Cerebellar cortex (tissue), 1 donor: ENCODE measurements at regions not wholly inside any gene's neighbourhood (a gene's known extent, or its start where the extent isn't known, plus 50 kb on each side); places are given as distances from the start of the nearest gene placed in this dataset.
"Not testable (repeated sequence)": the region's sequence is repeated elsewhere in the genome, so short reads cannot be mapped to it uniquely, and the experiment has no call there.

Source experiments
- DNase-seq: peaks from one replicate; pipeline ENCODE4 v3.0.0-alpha.2; 2015; ENCODE audit warnings: low spot score

DNA sequence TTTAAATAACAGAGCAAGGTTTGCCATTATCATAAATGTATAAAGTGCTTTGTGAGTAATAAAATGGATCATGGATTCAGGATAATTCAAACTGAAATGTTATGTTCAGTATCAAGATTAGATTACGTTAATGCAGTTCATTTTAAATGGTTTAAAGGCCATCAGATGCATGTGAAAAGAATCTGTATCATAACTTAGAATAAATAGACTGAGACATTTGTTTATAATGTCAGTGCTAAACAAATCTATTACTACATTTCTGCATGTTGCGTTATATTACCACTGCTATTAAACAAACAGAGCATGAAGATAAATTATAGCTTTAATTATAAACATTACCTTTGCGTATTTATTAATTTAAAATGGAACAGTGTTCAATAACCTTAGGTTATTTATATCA lies 160.2 kb downstream of the TOX3 start:
- DNase-seq, result no peak

DNA sequence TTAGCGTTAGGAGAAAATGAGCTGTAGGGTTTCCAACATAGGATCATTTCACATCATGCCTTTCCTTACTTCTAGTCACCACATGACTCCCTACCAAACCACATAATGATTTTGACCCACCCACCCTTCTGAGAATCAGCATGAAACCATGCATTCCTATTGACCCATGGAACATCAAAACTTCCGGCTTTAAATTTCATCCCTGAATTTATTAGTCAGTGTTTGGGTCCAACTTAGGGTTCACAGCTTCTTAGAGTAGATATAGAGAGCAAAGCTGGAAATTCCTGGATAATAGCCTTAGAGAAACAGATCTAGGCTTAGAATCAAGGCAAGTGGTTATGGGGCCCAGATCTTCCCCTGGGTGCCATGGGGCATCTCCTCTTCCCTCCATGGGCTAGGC lies 162.6 kb downstream of the TOX3 start:
- DNase-seq, result no peak

DNA sequence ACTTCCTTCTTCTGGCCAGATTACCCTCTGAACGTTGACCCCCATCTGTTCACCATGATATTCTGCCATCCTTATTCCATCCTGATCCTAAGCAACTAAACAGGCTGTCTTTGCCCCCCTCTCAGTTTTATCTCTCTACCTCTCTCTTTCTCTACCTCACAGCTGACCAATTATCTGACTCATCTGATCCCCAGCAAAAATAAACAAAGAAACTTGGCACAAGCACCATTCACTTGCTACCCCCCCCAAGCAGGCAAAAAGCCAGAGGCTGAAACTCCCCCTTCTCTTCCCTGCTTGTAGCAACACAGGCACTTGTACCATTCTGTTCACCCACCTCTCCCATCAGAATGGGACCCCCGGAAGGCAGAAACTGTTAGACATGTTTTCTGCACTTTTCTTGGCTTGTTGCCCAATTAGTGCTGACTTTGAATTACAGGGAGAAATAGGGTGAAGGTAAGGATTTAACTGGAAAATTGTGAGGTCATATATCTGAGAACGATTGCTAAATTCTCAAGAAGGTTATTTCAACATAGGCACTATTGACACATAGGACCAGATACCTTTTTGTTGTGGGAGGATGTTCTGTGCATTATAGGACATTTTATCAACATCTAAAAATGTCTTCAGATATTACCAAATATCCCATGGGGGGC lies 163.2 kb downstream of the TOX3 start:
- DNase-seq, result no peak

DNA sequence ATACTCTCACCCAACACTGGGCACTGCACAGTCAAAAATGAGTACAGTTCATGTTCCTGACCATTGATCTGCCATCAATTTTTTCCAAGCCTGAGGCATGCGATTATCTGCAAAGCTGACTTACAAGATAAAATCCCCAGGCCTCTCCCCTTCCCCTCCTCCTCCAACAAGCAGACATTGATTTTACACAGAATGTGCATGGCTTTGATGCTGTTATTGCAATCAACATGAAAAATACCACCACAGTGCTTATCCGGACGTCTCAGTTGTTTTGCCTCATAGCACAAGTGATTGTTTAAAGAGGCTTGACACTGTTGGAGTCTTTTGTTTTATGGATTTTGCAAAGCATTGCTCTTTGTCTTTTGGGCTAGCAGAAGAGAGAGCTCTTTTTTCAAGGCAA lies 163.8 kb downstream of the TOX3 start:
- no peak for DNase-seq

DNA sequence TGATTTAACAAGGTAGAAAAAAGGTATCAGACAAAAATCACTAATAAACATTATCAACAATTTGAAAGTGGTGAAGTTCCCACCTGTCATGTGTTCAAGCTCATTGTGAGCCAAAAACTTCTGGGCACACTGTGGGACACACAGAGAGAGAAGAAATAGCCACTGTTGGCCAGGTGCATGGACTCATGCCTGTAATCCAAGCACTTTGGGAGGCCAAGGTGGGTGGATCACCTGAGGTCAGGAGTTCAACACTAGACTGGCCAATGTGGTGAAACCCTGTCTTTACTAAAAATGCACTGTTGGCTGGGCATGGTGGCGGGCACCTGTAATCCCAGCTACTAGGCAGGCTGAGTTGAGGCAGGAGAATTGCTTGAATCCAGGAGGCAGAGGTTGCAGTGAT lies 167.4 kb downstream of the TOX3 start:
- no peak for DNase-seq

DNA sequence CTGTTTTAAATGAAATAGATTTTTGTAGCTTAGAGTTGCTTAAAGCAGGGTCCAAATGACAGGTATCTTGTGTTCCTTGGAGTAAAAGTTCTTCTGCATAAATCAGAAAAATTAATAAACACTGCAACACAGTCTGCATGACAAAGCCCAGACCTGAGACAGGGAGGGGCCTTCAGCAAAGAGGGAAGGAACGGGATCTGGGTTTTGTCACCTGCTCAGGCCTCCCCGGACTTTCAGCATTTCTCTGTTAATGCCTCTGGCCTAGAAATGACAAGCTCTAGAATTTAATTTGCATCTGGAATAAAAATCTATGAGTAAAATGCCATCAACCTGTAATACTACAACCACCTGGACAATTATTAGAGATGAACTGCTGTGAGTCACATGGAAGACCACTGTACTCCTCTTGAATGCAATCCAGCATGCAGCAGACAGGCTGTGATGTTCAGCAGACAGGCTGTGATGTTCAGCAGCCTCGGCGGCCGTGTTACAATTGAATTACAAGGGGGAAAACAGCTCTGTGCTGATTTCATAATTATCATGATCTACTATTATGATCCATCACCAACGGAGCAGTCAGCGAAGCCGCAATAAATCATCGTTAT lies 170.2 kb downstream of the TOX3 start:
- no peak for DNase-seq

DNA sequence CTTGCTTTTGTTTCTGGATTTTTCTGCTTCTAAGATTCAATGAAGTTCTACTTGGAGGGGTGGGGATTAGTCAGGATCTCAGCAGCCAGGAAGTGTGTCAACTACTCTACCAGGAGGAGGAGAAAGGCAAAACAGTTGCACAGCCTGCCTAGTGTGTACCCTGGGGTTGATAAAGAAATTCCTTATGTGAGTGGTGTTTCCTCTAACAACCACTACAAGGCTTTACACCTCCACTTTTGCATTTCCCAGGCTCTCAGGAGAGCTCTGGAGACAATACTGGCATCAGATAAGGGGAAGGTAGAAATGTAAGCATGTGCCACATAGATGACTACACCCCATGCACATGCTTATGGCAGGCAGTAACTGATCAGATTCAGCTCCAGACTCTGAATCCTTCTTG lies 174.6 kb downstream of the TOX3 start:
- no peak for DNase-seq

DNA sequence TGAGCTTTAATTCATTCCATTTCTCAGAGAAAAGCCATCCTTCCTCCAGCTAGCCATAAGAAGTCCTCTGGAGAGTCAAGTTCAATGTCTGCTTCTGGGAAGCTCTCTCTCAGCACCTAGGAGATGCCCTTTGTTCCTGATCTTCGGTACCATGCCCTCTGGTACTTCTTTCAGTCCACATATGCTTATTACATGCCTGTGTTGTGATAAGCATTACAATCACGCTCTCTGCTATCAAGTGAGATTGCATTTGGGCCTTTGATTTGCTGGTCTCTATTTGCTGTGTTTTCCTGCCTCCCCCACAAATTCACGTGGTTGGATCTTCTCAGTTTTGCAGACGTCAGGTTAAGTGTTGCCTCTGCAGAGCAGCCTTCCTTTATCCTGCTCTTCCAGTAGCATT lies 178.1 kb downstream of the TOX3 start:
- DNase-seq, result no peak

DNA sequence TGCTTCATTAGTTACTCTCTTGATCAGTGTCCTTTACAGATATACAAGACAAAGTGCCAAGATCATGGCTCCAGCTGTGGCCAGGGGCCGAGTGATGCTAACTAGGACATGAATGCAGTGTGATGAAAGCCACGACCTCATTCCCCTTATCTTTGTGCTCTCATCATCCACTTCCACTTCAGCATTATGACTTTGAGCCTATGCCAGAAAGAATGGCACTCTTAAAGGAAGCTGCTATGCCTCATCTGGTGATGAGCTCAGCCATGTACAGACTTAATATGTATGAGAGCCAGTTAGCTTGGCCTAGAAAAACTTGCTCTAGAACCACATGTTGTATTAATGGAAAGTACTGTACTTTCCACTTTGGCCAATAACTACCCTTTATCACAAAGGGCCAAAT lies 179.1 kb downstream of the TOX3 start:
- DNase-seq, result no peak

DNA sequence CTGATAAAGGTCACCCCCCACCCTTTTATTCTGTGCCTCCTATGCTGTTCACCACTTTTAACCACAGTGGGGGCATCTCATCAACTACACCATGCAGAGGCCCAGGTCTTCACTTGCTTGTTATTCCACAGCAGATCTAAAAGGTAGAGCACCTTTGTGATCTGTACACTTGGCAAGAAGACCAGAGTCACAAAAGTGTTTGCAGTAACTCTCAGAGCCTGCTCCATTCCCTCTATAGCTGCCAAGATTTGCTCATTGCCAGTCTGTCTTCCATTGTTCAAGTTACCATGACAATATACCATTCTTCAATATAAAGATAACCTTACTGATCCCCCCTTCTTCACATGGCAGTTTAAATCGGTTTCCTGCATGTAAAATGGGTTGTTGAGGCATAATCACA lies 180.0 kb downstream of the TOX3 start:
- DNase-seq, result no peak

DNA sequence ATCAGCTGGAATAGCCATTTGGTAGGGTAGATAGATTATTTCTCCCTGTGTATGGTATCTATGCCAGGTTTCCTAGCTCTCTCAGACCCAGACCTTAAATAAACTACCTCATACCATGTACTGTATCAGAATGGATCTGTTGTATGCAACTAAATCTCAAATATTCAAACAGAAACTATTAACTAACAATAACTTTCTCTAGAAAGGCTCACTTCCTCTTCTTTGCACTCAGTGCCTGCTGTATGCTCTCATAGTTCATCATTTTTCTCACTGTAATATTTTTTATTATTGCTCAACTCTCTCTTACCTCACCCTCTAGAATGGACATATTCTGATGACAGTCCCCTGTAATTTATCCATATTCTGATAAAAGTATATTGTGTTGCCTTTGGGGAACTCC lies 182.4 kb downstream of the TOX3 start:
- DNase-seq, result no peak

DNA sequence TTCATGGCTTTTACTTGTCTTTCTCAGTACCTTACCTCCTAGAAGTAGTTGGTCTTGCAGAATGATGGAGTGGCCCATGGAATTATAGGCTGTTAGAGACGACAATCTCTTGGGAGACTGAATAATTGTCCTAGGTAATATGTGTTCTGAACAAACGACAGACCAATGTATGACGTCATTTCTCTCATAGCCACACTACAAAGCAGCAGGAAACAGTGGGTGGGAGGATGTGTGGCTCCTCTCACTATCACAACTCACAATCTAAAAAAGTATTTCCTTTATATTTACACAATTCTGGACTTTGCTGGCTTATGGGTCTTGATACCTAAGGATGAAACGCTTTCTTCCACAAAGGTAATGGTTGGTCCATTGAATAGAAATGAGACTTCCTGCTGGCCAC lies 183.9 kb downstream of the TOX3 start:
- DNase-seq, result no peak

DNA sequence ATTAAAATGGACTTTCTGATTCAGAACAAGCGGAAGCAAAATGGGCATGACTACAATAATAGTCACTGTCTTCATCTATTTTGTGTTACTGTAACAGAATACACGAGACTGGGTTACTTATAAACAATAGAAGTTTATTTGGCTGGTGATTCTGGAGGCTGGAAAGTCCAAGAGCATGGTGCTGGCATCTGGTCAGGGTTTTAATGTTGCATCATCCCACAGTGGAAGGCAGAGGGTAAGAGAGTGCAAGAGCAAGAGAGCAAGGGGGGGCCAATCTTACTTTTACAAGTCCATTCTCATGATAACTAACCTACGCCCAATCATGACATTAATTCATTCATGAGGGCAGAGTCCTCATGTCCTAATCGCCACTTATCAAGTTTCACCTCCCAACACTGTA lies 189.2 kb downstream of the TOX3 start:
- no peak for DNase-seq

DNA sequence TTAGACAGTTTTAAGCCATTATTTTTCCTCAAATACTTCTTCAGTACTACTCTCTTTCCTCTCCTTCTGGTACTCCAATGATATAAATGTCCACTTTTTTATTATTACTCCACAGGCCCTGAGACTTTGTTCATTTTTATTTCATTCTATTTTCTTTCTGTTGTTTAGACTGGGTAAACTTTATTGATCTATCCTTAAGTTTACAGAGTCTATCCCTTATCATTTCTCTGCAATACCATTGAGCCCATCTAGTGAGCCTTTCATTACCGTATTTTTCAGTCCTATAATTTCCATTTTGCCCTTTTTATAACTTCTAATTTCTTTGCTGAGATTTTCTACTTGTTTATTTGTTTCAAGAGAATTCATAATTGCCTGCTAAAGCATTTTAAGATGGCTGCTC lies 193.7 kb downstream of the TOX3 start:
- DNase-seq, result no peak

DNA sequence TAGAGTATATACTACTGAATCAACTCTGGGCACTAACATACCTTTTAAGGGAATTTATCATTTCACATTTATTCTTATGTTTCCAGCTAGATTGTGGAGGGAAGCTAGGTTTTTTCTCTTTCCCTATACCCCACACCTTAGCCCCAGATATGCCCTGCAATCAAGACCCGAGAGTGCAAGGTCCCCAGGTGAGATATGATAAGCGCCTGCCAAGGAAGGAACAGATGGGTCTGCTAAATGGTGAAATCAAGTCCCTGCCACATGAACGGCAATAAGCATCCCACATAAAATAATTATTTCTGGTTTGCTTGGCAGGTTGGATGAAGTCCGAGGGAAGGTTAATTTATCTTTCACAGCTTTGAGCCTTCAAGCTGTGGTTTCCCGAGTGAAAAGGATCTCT lies 195.5 kb downstream of the TOX3 start:
- DNase-seq, result no peak

DNA sequence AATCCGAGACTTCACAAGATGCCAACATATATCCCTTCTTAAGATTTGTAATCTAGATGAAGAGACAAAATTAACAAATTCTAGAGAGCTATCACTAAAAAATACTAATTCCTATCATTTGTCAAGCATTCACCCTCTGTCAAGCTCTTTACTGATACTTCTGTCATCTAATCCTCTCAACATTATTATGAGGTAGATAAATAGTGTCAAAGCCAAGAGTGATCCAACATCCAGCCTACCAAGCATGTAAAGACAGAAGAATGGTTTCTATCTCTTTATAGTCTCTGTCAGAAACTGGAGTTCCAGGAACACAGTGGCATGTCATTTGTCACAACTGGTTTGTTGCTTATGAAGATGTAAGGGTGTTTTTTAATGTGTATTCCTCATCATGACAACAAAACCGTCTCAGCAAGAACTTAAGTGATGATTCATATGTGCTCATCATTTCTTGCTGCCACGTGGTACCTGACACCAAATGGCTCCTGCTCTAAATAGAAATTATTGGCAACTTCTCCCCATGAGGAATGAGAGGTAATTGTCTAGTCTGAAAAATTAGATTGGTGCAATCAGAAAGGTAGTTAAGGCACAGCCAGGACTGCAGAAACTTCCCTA lies 196.8 kb downstream of the TOX3 start:
- no peak for DNase-seq

DNA sequence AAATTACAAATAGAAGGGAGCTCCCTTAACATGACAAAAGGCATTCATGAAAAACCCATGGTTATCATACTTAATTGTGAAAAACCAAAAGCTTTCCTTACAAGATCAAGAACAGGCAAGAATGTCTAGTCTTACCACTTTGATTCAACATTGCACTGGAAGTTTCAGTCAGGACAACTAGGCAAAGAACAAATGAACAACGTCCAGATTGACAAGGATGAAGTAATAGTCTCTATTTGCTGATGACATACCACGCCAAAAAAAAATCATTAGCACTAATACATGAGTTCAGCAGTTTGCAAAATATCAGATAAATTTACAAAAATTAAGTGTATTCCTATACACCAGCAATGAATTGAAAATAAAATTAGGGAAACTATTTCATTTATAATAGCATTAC lies 200.2 kb downstream of the TOX3 start:
- no peak for DNase-seq

DNA sequence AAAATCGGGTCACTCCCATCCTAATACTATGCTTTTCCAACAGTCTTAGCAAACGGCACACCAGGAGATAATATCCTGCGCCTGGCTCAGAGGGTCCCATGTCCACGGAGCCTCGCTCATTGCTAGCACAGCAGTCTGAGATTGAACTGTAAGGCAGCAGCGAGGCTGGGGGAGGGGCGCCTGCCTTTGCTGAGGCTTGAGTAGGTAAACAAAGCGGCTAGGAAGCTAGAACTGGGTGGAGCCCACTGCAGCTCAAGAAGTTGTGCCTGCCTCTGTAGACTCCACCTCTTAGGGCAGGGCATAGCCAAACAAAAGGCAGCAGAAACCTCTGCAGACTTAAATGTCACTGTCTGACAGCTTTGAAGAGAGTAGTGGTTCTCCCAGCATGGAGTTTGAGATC lies 213.3 kb downstream of the TOX3 start:
- not testable (repeated sequence) for DNase-seq

DNA sequence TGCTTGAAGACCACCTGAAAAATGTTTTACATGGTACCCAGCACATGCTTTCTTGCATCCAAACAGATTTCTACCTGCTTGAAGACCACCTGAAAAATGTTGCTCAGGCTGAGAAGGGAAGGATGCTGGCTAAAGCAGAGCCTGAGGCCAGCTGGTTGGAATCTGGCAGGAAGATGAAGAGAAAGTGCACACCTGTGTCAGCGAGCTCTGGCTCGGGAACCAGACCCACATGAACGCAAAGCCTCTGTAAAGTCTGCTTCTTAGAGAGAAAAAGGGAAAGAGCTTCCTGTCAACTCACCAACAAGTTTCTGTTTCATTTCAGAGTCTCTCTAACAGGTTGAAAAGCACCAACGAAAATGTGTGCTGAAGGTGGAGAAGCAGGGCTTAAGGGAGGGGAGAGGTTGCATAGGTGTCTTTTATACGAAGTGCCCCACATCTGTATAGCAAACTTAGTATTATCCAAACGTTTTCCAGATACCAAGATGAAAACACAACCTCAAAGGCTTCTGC lies 226.0 kb downstream of the TOX3 start:
- DNase-seq, result no peak

DNA sequence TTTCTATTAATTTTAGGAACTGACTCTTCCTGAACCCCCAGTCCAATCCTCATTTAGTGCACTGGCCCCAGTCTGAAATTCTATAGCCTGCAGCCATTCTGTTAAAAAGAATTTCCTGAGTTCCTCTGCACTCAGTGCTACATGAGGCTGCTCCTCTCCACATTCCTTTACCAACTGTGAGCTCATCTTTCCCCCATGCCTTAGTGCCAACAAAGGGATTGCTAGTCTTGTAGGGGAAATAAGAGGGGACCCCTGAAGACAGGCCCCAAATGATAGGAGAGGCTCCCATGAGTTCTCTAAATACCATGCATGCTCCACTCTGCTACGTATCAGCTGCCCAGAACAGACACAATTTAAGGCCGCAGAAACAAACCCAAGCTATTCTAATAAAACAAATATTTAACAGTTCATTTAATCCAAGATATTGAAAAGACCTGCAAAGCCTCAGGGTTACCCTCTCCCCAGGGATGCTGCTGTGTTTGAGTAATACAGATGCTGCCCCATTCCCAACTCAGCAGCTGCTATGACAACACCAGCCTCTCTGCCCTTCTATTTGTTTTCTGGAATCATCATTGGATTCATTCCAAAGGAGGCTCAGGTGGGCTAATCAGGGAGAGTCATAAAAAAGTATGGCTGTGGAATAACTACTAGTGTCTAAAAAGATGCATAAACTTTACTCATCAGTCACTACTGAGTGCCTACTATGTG lies 228.5 kb downstream of the TOX3 start:
- no peak for DNase-seq

DNA sequence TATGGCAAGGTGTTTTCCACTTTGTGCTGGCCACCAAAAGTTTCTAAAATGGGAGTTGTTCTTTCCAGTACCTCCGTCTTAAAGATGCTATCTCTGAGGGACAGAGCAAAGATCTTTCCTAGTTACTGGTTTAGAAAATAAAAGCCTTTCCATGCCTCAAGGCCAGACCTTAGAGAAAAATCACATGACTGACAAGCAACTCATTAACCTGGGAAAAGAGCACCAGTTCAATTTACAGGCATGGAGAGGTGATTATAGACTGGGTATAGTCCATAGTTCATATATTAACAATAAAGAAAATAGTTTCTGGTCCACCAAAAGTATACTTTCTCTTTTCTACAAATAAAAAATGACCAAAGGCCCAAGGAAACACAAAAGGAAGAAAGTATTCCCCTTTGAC lies 230.7 kb downstream of the TOX3 start:
- DNase-seq, result no peak

DNA sequence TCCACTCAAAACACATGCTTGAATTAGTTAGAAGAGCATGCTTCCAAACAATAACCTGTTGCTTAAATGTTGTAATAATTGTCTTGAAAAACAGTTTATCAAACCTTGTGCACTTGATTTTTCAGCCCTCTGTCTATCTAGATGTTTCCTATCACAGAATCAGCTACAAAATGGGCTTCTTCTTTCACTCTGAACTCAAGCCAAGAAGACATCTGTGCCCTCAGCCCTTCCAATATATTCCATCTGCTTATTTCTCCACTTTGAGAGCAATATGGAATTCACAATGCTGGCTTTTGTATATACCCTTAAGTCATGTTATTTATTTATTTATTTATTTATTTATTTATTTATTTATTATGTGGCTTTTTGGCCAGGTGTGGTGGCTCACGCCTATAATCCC lies 234.2 kb downstream of the TOX3 start:
- DNase-seq, result no peak
